ENCODE measurements at regions not wholly inside any gene's neighbourhood (a gene's known extent, or its start where the extent isn't known, plus 50 kb on each side); places are given as distances from the start of the nearest gene placed in this dataset.

- Histone ChIP-seq H3K9ac (ENCODE audit: extremely low read depth, insufficient read length, low read length) (no peak overlapping the region), H3K79me1 (ENCODE audit: insufficient read depth, low read depth, low read length, poor library complexity, severe bottlenecking) (no peaks in the 10 kb centered on the region), H3K18ac (ENCODE audit: insufficient read length, low read depth, low read length) (no peak overlapping the region), H3K4me2 (ENCODE audit: insufficient read depth, insufficient read length, low read length) (no peak overlapping the region), H2BK5ac (ENCODE audit: insufficient read length, low read length) (no peak overlapping the region), H3K27ac (ENCODE audit: insufficient read length, low read depth, low read length) (no peak overlapping the region), H3K79me2 (ENCODE audit: insufficient read depth, low read length) (no peaks in the 10 kb centered on the region), H3K23me2 (ENCODE audit: insufficient read length, low read depth, low read length, poor library complexity, severe bottlenecking) (no peaks in the 10 kb centered on the region), H2BK12ac (ENCODE audit: insufficient read length, low read depth, low read length) (no peak overlapping the region), H4K20me1 (ENCODE audit: control insufficient read depth, insufficient read depth, insufficient read length) (no peaks in the 10 kb centered on the region), H2AFZ (ENCODE audit: low read length) (no peak overlapping the region), H3K27me3 (ENCODE audit: insufficient read depth, low read length) (no peaks in the 10 kb centered on the region), H2BK20ac (ENCODE audit: low read depth, low read length, poor library complexity, severe bottlenecking) (no peak overlapping the region), H2BK15ac (ENCODE audit: low read depth, low read length) (0 out of 2 replicates have a peak overlapping the region, but pooled peaks have one; percentile 49), H2BK120ac (ENCODE audit: low read depth, low read length, poor library complexity, severe bottlenecking) (no peak overlapping the region), H3K14ac (ENCODE audit: insufficient read depth, low read length) (no peak overlapping the region), H3K56ac (ENCODE audit: insufficient read length, low read depth, low read length) (no peak overlapping the region), H3K9me3 (ENCODE audit: control insufficient read depth, low read depth, low read length) (no peaks in the 10 kb centered on the region), H3T11ph (ENCODE audit: low read length) (no peak overlapping the region), H4K91ac (ENCODE audit: insufficient read length, low read depth, low read length) (no peak overlapping the region), H4K8ac (replicated peaks; ENCODE audit: insufficient read length, low read depth, low read length) (no peak overlapping the region), H3K23ac (ENCODE audit: insufficient read length, low read depth, low read length) (no peak overlapping the region), H4K5ac (ENCODE audit: insufficient read length, low read depth, low read length) (no peak overlapping the region), H3K4me1 (ENCODE audit: insufficient read depth, low read length) (no peaks in the 10 kb centered on the region), H2AK5ac (ENCODE audit: insufficient read length, low read length) (no peak overlapping the region), H3K4ac (ENCODE audit: low read depth, low read length) (no peak overlapping the region)
- DNase-seq, result no peak
- no peak for TF ChIP-seq CTCF (conservative IDR thresholded peaks at IDR 0.05)
- Mint-ChIP-seq H3K4me3 (no peak overlapping the region; a peak in 1 of 5 replicates), H3K9me3 (no peaks in the 10 kb centered on the region; a peak in 1 of 5 replicates), H3K4me1 (peaks cover 0 to 10% of the 10 kb centered on the region in 2 experiments; a peak in 2 of 4 replicates), H3K36me3 (ENCODE audit: insufficient read depth in 1 of 3, low read depth in 3 of 3) (no peaks in the 10 kb centered on the region), H3K27ac (no peak overlapping the region; a peak in 1 of 7 replicates), H3K27me3 (ENCODE audit: low read depth) (no peaks in the 10 kb centered on the region; the same call in none of the 2 replicates)
- no CpG with 5 or more reads among the region's 5 CpGs for WGBS (ENCODE audit: extremely low coverage, insufficient read length, low lambda C conversion rate)
Observed at GRCh38 chr18:22073411-22073810, 96.0 kb upstream of the GATA6 start.

Measured in H9 (cell line).